Thyroid gland (tissue), 4 donors: ENCODE measurements at regions not wholly inside any gene's neighbourhood (a gene's known extent, or its start where the extent isn't known, plus 50 kb on each side); places are given as distances from the start of the nearest gene placed in this dataset.

Experiments used
- DNase-seq, 2 donors: peaks; one replicate each; pipeline ENCODE4 v3.0.0-alpha.2; 2019
- H3K27ac ChIP-seq, 3 donors: fragments of 200-600 bp; sonication (generic); 1 replicate in 2 of 3; 2 replicates in 1 of 3; pipeline ENCODE4 v1.5.1; 2016 to 2019; ENCODE audit warnings: mild to moderate bottlenecking in 1 of 3, moderate library complexity in 1 of 3
- H3K27me3 ChIP-seq: fragments of 200-600 bp; sonication (generic); one replicate; pipeline ENCODE4 v1.5.1; 2019
- H3K36me3 ChIP-seq, 2 donors: fragments of 200-600 bp; sonication (generic); one replicate each; pipeline ENCODE4 v1.5.1; 2016 to 2019
- H3K4me1 ChIP-seq, 2 donors: fragments of 200-600 bp; sonication (generic); one replicate each; pipeline ENCODE4 v1.5.1; 2017 to 2019
- H3K4me3 ChIP-seq, 3 donors: fragments of 200-600 bp; sonication (generic); replicated peaks in 1 of 3; 1 replicate in 2 of 3; 2 replicates in 1 of 3; pipeline ENCODE4 v1.5.1; 2016; ENCODE audit warnings: mild to moderate bottlenecking in 1 of 3
- H3K9me3 ChIP-seq: fragments of 200-600 bp; sonication (generic); one replicate; pipeline ENCODE4 v1.5.1; 2017
- POLR2A ChIP-seq, 2 donors: fragments of 450-650 bp; IDR thresholded peaks; one replicate each; pipeline ENCODE4 v1.6.1; 2017; ENCODE audit warnings: antibody characterized with exemption in 2 of 2, mild to moderate bottlenecking in 2 of 2, moderate library complexity in 1 of 2
- WGBS, 2 donors: methylation state at CpG; one replicate each; pipeline ENCODE4 v1.1.5; 2017; 5-methylcytosine and 5-hydroxymethylcytosine counted together
- intact Hi-C: fragments of 100-400 bp; cut with DNase I; formaldehyde crosslinking; loops from one replicate; pipeline ENCODE4 v1.15.1; 2023
- TF ChIP-seq, protein P1 (sequence below), 6 experiments: fragments of 200-600 bp in 3 of 6; fragments of 450-650 bp in 3 of 6; sonication (generic) in 3 of 6; IDR thresholded peaks; one replicate each; pipeline ENCODE4 v1.5.1; 2016 to 2019; ENCODE audit warnings: antibody characterized with exemption in 6 of 6, mild to moderate bottlenecking in 2 of 6, inconsistent platforms in 1 of 6, moderate library complexity in 1 of 6

DNA sequence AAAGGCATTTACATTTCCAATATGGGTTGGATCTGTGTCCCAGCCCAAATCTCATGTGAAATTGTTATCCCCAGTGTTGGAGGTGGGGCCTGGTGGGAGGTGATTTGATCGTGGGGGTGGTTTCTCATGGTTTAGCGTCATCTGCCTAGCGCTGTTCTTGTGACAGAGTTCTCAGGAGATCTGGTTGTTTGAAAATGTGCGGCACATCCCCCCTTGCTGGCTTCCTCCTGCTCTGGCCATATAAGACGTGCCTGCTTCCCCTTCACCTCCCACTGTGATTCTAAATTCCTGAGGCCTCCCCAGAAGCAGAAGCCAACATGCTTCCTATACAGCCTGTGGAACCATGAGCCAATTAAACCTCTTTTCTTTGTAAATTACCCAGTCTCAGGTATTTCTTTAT lies 126.2 kb upstream of the FNDC3A start:
- H3K27me3 ChIP-seq, result no peaks in the 10 kb centered on the region
- DNase-seq, result no peak
- no peaks in the 10 kb centered on the region for H3K36me3 ChIP-seq
- WGBS, 2 donors, result 77 to 86% methylated on average over 5 of the region's 5 CpGs
- TF ChIP-seq POLR2A (IDR thresholded peaks at IDR 0.05), result no peak
- TF ChIP-seq, protein P1, sequence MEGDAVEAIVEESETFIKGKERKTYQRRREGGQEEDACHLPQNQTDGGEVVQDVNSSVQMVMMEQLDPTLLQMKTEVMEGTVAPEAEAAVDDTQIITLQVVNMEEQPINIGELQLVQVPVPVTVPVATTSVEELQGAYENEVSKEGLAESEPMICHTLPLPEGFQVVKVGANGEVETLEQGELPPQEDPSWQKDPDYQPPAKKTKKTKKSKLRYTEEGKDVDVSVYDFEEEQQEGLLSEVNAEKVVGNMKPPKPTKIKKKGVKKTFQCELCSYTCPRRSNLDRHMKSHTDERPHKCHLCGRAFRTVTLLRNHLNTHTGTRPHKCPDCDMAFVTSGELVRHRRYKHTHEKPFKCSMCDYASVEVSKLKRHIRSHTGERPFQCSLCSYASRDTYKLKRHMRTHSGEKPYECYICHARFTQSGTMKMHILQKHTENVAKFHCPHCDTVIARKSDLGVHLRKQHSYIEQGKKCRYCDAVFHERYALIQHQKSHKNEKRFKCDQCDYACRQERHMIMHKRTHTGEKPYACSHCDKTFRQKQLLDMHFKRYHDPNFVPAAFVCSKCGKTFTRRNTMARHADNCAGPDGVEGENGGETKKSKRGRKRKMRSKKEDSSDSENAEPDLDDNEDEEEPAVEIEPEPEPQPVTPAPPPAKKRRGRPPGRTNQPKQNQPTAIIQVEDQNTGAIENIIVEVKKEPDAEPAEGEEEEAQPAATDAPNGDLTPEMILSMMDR (IDR thresholded peaks at IDR 0.05), result no peak
- H3K4me1 ChIP-seq, result no peaks in the 10 kb centered on the region
- intact Hi-C loops, result no loop called here
- H3K27ac ChIP-seq, result no peak overlapping the region
- no peaks in the 10 kb centered on the region for H3K9me3 ChIP-seq
- H3K4me3 ChIP-seq, result no peak overlapping the region

DNA sequence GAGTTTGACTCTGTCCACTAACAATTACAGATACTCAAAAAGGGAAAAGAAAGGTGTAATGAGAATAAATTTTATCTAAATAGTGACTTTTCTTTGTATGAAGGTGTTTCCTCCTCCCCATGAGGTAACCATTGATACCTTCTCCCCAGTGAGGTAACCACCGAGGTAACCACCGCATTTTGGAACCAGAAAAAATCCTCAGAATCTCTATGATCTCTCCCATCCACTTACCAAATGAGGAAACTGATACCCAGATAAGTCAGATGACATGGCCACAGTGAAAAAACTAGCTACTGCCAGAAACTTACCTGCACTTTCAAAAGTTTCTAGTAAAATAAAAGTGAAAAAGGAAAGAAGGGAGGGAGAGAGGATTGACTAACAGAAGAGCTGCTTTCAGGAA lies 124.0 kb upstream of the FNDC3A start:
- DNase-seq, result no peak
- H3K36me3 ChIP-seq, result no peaks in the 10 kb centered on the region
- H3K9me3 ChIP-seq, result no peaks in the 10 kb centered on the region
- H3K4me1 ChIP-seq, result no peaks in the 10 kb centered on the region
- H3K27ac ChIP-seq, result no peak overlapping the region
- WGBS, 2 donors, result 91 to 94% methylated on average over 2 of the region's 2 CpGs
- TF ChIP-seq POLR2A (IDR thresholded peaks at IDR 0.05), result no peak
- TF ChIP-seq, protein P1 (IDR thresholded peaks at IDR 0.05), result no peak
- no peaks in the 10 kb centered on the region for H3K27me3 ChIP-seq
- no peak overlapping the region for H3K4me3 ChIP-seq
- intact Hi-C loops, result no loop called here

DNA sequence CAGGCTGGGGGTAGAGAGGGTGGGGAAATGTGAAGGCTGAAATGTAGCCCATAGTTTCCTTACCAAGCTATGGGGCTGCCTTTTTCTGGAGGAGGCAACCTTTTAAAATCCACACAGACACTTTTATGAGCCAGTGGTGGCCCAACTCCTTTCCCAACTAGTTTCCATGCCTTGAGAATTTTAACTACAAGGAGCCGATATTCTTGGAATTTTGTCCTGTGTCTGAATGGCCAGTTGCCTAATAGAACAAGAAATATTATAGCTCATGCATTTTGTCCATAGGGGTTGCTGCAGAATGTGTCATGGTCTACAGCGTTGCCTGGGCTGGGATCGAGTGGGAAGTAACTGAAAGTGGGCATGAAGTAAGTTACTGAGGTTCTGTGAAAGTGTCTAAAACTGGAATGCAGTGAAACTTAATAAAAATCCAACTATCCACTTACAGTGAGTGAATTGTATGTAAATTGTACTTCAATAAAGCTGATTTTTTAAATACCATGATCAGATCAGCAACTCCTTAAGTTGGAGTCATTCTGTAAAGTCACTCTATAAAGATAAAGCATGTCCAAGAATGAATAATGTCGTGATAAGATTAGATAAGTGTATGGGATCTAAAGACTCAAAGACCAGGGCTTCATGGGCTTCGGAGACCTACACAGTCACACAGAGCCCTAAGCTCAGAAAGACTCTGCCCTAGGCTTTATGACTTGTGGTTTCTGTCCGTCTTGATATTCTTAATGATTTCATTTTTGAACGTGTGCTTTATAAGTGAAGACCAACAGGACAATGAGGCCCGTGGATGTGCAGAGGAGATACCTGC lies 122.6 kb upstream of the FNDC3A start:
- intact Hi-C loops, result no loop called here
- Histone ChIP-seq H3K4me3 (no peak overlapping the region), H3K9me3 (no peaks in the 10 kb centered on the region), H3K27me3 (no peaks in the 10 kb centered on the region), H3K4me1 (no peaks in the 10 kb centered on the region), H3K36me3 (no peaks in the 10 kb centered on the region), H3K27ac (no peak overlapping the region)
- TF ChIP-seq, protein P1 (IDR thresholded peaks at IDR 0.05), result no peak
- no peak for TF ChIP-seq POLR2A (IDR thresholded peaks at IDR 0.05)
- DNase-seq, result no peak
- 78 to 85% methylated on average over 8 of the region's 8 CpGs for WGBS, 2 donors

DNA sequence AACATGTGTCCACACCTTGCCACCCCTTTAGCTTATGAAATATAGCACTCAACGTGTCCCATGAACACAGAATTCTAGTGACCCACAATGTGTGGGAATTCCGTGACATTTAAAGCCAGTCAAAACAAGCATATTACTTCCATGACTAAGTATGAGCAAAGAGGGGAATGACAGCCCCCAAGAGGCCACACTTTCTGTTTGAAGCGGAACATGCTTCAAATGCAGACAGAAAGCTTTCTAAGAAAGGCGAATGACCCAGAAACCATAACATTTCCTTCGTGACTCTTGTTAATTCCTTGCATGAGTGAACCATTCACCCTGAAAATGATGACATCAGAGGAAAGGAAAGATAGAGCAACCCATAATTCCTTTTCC lies 122.0 kb upstream of the FNDC3A start:
- Histone ChIP-seq H3K27ac (no peak overlapping the region), H3K36me3 (no peaks in the 10 kb centered on the region), H3K27me3 (no peaks in the 10 kb centered on the region), H3K4me3 (no peak overlapping the region), H3K9me3 (no peaks in the 10 kb centered on the region), H3K4me1 (no peaks in the 10 kb centered on the region)
- TF ChIP-seq, protein P1 (IDR thresholded peaks at IDR 0.05), result no peak
- TF ChIP-seq POLR2A (IDR thresholded peaks at IDR 0.05), result no peak
- DNase-seq, result no peak
- intact Hi-C loops, result no loop called here
- 48% methylated on average over 5 of the region's 5 CpGs for WGBS, 2 donors

DNA sequence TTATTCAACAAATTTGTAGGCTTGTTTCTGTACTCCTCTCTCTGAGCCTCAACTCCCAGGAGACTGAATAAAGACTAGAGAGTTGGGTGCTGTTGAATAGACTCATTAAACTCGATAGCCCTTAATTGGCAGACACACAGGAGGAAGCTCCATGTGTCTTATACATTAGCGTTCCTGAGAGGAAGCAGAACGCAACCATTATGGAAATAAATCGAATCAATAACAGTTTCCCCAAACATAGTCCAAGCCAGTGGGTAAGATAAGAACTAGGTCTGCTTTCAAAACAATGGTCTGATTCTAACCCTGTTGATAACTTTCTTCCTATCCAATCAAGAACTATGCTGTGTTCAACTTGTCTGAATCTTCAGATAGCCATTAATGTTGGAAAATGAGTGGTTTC lies 118.1 kb upstream of the FNDC3A start:
- no peaks in the 10 kb centered on the region for H3K4me1 ChIP-seq
- intact Hi-C loops, result no loop called here
- H3K9me3 ChIP-seq, result no peaks in the 10 kb centered on the region
- no peaks in the 10 kb centered on the region for H3K36me3 ChIP-seq
- no peak for DNase-seq
- 94 to 96% methylated on average over 4 of the region's 4 CpGs for whole genome bisulfite sequencing, 2 donors
- H3K4me3 ChIP-seq, result no peak overlapping the region
- H3K27ac ChIP-seq, result no peak overlapping the region
- H3K27me3 ChIP-seq, result no peaks in the 10 kb centered on the region
- no peak for TF ChIP-seq POLR2A (IDR thresholded peaks at IDR 0.05)
- TF ChIP-seq, protein P1 (IDR thresholded peaks at IDR 0.05), result no peak
